GM19240 (cell line): ENCODE measurements at regions not wholly inside any gene's neighbourhood (a gene's known extent, or its start where the extent isn't known, plus 50 kb on each side); places are given as distances from the start of the nearest gene placed in this dataset.
"Not testable (repeated sequence)": the region's sequence is repeated elsewhere in the genome, so short reads cannot be mapped to it uniquely, and the experiment has no call there.

Experiments
- DNase-seq: peaks from one replicate; pipeline ENCODE4 v3.0.0; 2011; ENCODE audit warnings: low spot score; ENCODE audit not compliant: insufficient read length

DNA sequence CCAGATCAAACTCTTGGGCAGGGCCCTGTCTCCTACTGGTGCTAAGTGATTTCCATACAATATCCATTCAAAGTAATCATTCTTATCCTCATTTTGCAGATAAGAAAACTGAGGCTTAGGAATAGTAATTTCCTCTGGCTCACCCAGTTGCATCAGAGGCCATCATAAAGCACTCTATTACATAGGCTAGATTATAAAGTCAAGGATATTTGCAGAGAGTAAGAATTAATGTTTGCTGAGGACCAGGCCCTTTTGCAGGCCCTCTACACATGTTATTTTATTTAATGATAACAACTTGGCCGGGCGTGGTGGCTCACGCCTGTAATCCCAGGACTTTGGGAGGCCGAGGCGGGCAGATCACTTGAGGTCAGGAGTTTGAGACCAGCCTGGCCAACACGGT lies 316.8 kb downstream of the ZNF674 start:
- DNase-seq: no peak

DNA sequence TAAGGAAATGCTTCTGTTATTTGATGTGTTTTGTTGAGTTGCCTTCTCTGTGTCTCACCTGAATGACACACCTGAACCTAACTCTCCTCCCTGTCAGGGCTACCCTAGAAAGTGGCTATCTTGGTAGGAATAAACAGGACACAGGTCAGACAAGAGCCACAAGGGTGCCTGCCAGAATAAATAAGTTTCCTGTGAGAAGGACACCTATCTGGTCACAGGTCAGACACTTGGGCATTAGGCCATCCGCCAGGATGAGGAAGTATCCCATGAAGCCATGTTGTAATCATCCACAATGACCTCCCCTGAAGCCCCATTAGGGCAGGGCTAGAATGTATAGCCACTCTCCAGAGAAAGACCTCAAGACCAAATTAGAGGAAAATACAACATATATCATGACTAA lies 318.8 kb downstream of the ZNF674 start:
- no peak for DNase-seq

DNA sequence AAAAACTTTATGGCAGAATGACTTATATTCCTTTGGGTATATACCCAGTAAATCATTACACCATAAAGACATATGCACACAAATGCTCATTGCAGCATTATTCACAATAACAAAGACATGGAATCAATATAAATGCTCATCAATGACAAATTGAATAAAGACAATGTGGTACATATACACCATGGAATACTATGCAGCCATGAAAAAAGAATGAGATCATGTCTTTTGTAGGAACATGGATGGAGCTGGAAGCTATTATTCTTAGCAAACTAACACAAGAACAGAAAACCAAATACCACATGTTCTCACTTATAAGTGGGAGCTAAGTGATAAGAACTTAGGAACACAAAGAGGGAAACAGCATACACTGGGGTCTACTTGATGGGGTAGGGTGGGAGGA lies 321.7 kb downstream of the ZNF674 start:
- DNase-seq: not testable (repeated sequence)

DNA sequence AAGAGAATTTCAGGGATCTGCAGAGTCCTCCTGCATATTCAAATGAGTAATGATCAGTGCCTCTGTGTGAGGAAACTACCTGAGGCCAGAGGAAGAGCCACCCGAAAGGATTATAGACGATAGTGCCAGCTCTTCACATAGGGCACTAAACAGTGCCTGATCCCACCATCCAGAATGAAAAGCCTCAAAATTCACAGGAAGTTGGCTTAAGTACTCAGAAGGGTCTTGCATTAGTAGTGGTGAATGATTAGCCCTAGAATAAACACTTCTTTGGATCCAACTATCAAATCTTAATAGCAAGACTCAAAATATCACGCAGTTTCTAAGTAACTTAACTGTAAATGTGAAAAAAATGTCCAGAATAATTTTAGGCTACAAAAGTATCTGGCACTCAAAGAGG lies 324.4 kb downstream of the ZNF674 start:
- DNase-seq: no peak

DNA sequence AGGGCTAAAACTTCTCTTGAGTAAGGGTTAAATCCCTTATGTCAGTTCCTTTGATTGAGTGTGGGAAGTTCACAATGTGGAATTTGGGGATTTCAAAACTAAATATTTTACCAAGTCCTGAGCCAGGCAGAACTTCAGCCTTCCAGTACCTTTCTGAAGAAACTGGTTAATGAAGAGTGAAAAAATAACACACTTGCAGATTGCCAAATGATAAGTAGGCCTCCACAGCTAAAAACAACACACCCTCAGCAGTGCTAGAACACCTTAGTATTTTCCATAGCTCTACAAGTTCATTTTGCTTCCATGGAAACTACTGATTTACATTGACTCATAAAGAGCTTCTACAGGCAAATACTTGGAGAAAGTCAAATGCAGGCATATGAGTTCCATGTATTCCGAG lies 326.8 kb downstream of the ZNF674 start:
- DNase-seq: no peak

DNA sequence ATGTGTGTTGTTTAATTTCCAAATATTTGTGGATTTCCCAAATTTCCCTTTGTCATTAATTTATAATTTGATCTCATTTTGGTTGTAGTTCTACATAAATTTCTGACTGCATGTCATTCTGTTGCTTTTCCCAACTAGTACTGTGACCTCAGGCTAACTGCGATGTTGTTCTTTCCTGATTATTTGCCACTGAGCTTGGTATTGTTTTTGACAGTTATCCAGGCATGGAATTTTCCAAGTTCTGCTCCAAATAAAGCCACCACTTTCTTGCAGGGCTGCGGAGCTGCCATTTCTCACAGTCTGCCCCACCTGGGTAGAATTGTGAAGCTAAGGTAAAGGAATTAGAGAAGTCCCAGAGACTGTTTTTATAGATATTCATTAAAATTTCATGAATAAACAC lies 328.8 kb downstream of the ZNF674 start:
- DNase-seq: no peak

DNA sequence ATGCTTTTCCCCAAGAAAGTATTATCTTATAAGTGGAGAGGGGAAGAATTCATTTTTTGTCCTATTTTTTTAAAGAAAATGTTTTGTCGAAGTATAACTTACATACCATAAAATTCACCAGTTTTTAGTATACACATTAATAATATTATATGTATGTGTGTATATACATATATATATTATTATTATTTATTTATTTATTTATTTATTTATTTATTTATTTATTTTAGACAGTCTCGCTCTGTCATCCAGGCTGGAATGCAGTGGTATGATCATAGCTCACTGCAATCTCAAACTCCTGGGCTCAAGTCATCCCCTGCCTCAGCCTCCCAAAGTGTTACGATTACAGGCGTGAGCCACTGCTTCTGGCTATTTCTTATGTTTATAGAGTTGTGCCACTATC lies 334.1 kb downstream of the ZNF674 start:
- no peak for DNase-seq

DNA sequence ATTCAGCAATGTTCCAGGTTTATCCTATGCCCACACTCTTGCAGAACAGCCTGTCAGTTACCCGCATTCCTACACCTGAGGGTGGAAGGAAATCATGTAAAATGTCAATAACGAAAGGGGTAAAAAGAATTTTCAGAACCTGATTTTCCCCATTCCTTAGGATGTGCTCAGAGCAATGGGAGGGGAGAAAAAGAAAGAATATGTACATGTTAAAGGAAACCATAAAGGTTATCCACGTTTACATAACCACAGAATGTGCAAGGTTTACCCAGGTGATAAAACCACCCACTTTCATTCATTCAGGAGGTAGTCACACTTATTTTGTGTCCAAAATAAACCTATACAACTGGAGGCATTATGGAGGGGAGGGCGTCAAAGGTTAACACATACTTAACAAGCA lies 335.5 kb downstream of the ZNF674 start:
- no peak for DNase-seq

DNA sequence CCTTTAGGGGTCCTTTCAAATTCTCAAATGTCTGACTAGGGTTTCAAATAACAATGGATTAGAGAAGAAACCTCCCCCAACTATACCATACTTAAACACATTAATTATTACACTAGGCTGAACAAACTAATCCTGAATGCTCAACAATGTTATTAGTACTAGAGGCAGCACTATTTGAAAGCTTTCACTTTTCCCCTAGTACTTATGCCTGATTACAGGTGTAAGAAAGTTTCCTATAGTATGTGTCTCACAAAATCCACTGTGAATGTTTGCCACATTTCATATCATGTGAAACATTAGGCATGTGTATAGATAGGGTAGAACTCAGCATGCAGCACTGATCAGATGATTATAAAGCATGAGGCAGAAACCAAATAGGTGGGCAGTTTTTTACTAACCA lies 336.2 kb downstream of the ZNF674 start:
- DNase-seq: no peak

DNA sequence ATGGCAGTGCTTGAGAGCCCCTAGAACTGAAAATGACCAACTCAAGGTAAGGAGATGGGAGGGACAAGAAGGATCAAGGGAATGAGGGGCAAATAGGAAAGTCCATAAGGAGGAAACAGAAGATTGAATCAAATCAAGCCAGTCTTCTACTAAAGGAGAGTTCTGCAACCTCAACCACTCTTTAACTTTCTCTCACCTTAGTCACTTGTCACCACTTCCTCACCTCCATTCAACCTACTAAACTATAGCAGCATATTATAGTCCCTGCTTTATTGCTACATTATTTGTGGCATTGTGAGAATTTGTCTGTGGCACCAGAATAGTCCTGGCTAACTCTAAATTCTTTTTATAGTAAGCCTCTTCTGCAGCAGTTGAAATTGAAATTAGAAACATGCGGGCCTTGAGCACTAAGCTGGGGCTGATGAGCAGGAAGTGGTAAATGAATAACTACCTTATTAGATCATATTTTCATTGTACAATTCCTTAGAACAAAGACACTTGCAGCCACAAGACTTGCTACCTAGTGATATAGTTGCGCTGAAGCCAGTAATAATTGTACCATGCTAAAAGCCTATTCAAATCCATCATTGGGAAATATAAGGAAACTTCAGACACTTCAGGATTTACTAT lies 336.9 kb downstream of the ZNF674 start:
- DNase-seq: no peak

DNA sequence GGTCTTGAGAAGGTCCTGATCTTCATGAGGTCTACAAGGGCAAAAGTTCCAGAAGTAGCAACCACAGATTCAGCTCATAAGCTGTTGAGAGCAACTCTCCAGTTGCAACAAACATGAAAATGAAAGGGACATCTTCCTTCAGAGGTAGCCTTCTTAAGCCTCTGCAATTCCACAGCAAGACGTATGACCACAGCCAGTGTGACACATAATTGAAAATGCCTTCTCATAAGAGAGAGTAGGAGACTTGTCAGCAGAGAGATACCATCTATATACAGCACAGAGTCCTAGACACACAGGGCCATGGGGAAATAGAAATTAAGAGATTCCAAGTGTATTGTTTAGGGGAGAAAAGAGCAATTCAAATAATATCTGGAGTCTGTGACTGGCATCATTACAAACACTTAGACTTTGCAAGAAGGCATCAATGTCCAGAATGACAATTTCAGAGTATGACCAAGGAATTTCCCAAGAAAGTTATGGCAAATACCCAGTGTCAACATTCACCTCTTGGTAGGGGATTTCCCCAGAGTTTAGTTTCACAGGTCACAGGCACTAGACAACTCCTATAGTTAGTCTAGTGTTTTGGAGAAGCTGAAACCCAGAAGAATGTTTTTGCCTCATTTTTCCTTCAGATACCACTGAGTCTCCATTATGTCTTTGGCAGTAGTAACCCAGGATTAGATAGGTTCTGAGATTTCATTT lies 340.3 kb downstream of the ZNF674 start:
- DNase-seq: no peak

DNA sequence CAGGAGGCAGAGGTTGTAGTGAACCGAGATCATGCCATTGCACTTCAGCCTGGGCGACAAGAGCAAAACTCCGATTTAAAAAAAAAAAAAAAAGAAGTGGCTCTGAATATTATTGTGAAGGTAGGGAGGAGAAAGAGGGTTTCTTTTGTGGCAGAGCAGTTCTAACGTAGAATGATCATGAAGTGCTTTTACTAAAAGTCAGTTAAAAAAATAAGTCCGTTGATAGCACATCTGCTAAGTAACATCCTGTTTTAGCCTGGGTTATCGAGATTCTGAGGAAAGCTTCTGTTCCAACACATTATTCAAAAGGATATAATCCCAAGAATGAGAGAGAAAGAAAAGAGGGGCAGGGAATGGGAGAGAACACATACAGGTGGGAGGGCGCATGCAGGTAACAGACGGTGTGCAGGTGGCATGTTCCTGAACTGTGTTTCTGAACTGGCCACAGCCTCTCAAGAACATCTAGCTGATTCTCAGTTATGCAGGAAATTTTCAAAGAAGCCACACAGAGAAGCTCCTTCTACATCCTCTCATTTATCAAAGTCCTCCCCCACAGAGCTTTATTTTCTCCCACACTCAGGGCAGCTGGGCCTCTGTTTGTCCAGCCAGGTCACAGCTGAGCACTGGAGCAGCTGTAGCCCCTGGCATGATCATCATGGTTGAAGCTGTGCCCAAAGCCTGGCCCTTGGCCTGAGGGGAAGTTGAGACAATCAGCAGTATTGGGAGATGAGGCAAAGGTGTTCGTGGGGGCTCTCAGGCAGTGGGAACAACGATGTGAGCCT lies 342.3 kb downstream of the ZNF674 start:
- DNase-seq: no peak

DNA sequence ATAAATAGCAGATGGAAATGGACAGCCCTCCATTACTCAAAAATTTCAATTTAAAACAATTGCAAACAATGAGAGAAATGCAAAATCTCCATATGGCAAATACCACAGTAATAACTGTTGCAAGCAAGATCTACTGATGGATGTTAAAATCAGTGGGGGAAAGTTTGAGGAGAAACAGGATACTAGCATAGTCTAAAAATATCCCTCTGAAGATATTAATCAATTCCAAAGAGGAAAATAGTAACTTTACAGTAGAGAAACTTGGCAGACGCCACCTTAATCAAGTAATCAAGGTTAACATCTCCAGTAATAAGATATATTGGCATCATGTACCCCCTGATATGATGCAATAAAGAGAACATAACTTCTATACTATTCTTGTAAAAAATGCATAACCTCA lies 344.8 kb downstream of the ZNF674 start:
- no peak for DNase-seq

DNA sequence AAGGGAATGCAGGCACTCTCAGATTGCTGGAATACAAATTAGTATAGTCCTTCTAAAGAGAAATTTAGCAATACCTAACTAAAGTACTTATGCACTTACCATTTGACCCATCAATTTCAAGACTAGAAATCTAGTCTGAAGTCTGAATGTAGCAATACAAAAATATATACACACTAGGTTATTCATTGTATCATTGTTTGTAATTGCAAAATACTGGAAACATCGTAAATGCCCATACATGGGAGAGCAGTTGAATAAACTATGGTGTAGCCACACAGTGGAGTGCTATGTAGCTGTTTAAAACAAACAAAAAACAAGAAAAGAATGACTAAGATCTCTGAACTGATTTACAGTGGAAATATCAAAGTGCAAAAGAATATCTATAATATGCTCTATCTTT lies 346.4 kb downstream of the ZNF674 start:
- no peak for DNase-seq

DNA sequence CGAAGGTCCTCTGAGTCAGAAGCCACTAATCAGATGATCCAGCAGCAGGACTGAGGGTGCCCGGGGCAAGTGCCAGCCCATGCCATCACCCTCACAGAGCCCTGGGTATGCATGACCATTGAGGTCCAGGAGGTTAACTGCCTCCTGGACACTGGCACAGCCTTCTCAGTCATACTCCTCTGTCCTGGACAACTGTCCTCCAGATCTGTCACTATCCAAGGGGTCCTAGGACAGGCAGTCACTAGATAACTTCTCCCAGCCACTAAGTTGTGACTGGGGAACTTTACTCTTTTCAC lies 358.5 kb downstream of the ZNF674 start:
- not testable (repeated sequence) for DNase-seq

DNA sequence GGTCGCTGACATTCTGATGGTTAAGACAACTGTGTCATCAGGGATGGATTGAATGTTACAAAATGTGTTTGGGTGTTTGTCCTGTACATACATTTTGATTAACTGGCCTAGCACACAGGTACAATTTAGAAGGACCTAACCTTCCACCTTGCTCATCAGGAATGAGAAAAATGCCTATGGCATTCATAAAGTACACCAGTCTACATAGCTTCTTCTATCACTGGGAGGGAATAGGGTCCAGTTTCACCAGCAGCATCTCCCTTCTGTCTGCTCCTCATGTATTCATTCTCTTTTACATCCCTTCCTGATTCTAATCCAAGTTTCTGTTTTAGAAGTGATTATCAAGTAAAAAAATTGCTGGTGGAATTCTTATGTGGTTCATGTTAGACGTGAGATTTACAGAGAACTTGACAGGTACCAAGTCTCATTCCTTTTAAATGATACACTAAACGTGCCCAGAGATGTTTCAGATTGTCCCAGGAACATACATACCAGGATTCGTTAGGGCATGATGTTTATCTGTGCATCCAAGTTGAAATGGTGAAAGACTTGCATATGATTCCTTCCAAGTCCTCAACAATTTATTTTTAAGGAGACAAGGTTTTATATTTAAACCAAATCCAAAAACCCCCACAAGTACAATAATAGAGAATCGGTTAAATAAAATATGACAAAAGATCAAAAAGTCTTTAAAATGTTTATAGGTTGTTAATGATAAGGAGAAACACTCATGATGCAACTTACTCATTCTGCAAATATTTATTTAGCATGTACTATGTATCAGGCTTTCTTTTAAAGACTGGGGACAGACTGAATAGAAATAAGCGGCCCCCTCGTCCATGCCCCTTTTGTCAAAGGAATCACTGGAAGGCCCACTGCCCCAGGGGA lies 359.1 kb downstream of the ZNF674 start:
- no peak for DNase-seq

DNA sequence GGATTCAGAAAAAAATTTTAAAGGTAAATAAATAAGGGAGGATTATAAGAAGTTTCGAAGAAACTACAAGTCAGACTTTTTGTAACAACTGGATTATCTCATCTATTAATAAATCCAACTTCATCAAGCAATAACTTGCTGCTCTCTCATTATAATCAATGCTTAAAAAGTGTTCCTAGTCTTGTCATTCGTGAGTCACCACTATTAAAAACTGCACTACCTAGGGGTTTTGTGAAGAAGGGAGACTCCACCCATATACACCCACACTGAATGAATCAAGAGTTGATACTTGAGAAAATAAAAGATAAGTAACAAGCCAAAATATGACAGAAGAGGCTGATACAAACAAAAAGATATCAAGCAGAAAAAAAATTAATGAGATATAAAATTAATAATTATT lies 360.5 kb downstream of the ZNF674 start:
- DNase-seq: no peak

DNA sequence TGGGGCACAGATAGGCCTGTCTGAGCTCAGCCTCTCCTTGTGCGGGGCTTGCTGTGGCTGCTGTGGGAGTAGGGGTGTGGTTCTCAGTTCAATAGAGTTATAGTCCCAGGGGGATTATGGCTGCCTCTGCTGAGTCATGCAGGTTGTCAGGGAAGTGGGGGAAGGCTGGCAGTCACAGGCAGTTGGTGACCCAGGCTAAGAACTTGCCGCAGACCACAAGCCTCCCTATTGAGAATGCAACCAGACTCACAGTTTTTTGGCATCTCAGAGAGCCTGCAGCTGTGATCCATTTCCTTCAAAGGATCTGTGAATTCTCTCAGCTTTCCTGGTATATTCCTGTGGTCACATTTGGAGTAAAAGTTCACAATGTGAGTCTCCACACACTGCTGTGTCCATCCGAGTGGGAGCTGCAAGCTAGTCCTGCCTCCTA lies 364.9 kb downstream of the ZNF674 start:
- no peak for DNase-seq

DNA sequence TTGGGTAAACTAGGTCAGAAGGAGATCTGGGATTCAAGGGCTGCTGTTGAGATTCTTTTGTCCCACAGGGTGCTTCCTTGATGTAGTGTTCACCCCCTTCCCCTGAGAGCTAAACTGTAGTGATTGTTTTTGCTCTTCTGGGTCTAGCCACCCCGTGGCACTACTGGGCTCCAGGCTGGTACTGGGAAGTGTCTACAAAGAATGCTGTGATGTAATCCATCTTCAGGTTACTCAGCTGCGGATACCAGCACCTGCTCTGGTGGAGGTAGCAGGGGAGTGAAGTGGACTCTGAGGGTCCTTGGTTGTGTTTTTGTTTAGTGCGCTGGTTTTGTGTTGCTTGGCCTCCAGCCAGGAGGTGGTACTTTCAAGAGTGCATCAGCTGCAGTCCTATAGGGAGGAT lies 365.5 kb downstream of the ZNF674 start:
- DNase-seq: no peak

DNA sequence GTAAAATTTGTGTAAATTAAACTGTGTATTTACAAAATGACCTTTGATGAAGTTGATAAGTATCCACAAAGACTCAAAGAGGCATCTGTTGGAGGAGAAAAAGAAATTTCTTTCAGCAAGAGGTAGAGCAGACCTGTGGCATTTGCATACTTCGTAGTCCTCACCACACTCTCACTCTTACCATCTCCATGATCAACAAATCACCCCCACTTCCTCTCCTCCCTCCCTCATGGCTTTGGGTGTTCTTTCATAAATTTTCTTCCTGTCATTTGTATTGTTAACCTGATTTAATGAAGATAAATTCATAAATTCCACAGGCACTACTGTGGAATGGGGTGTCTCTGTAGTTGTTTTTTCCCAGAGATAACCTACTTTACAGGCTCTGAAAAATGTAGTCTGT lies 366.5 kb downstream of the ZNF674 start:
- DNase-seq: no peak

DNA sequence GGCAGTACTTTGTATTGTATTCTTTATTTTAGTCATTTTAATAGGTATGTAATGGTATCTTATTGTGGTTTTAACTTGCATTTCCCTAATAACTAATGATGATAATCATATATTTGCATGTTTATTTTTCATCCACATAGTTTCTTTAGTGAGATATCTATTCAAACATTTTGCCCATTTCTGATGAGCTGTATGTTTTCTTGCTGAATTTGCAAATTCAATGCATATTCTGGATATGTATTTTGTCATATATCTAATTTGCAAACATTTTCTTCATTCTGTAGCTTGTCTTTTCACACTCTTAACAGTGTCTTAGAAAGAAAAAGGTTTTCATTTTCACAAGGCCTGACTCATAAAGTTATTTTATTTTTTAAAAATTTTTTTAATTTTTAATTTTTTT lies 372.1 kb downstream of the ZNF674 start:
- DNase-seq: no peak

DNA sequence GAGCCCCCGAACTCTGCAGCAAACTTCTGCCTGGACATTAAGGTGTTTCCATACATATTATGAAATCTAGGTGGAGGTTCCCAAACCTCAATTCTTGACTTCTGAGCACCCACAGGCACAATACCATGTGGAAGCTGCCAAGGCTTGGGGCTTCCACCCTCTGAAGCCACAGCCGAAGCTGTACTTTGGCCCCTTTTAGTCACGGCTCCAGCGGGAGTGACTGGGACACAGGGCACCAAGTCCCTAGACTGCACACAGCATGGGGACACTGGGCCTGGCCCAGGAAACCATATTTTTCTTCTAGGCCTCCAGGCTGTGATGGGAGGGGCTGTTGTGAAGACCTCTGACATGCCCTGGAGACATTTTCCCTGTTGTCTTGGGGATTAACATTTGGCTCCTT lies 373.8 kb downstream of the ZNF674 start:
- DNase-seq: not testable (repeated sequence)
